KMS-11 (cell line): ENCODE measurements at regions not wholly inside any gene's neighbourhood (a gene's known extent, or its start where the extent isn't known, plus 50 kb on each side); places are given as distances from the start of the nearest gene placed in this dataset.

Experiments used
- H2AFZ ChIP-seq: fragments of 200-600 bp; sonication (generic); 2 replicates; pipeline ENCODE4 v1.6.1; 2016; ENCODE audit warnings: antibody characterized with exemption, mixed run types, low read depth
- H3K27ac ChIP-seq: fragments of 200-600 bp; sonication (generic); 2 replicates; pipeline ENCODE4 v1.6.1; 2016; ENCODE audit warnings: mild to moderate bottlenecking, mixed run types
- H3K27me3 ChIP-seq: fragments of 200-600 bp; sonication (generic); 2 replicates; pipeline ENCODE4 v1.6.1; 2017; ENCODE audit warnings: mild to moderate bottlenecking, low read depth, mixed run types, moderate library complexity; ENCODE audit not compliant: insufficient read depth
- H3K36me3 ChIP-seq: fragments of 200-600 bp; sonication (generic); 2 replicates; pipeline ENCODE4 v1.6.1; 2017; ENCODE audit warnings: mild to moderate bottlenecking, mixed run types; ENCODE audit not compliant: insufficient read depth
- H3K4me1 ChIP-seq: fragments of 200-600 bp; sonication (generic); 2 replicates; pipeline ENCODE4 v1.6.1; 2016; ENCODE audit warnings: mild to moderate bottlenecking, low read depth, mixed run types; ENCODE audit not compliant: poor library complexity, severe bottlenecking
- H3K4me2 ChIP-seq: fragments of 200-600 bp; sonication (generic); 2 replicates; pipeline ENCODE4 v1.7.0; 2016; ENCODE audit warnings: mild to moderate bottlenecking, mixed run types
- H3K4me3 ChIP-seq: fragments of 200-600 bp; sonication (generic); IDR thresholded peaks from 2 replicates; pipeline ENCODE4 v1.6.1; 2017; ENCODE audit warnings: low read depth, low read length, mixed read lengths; ENCODE audit not compliant: insufficient read depth
- H3K79me2 ChIP-seq: fragments of 200-600 bp; sonication (generic); 2 replicates; pipeline ENCODE4 v1.6.1; 2016; ENCODE audit warnings: low read depth, mixed run types; ENCODE audit not compliant: insufficient read depth
- H3K9ac ChIP-seq: fragments of 200-600 bp; sonication (generic); 2 replicates; pipeline ENCODE4 v1.6.1; 2016; ENCODE audit warnings: mild to moderate bottlenecking, mixed run types
- H4K20me1 ChIP-seq: fragments of 200-600 bp; sonication (generic); 2 replicates; pipeline ENCODE4 v1.6.1; 2016; ENCODE audit warnings: mild to moderate bottlenecking, mixed run types; ENCODE audit not compliant: insufficient read depth
- CTCF ChIP-seq: fragments of 200-600 bp; sonication (generic); conservative IDR thresholded peaks from 2 replicates; pipeline ENCODE4 v1.6.1; 2017; ENCODE audit warnings: low read depth, mild to moderate bottlenecking, antibody characterized with exemption, low read length, moderate library complexity, mixed read lengths

GRCh38 chr17:14777291-14777690 is 476.4 kb downstream of the HS3ST3B1 start:
- no peaks in the 10 kb centered on the region for H3K79me2 ChIP-seq
- no peaks in the 10 kb centered on the region for H3K36me3 ChIP-seq
- no peak for TF ChIP-seq CTCF
- H3K9ac ChIP-seq: no peak overlapping the region
- no peak overlapping the region for H3K4me3 ChIP-seq
- no peaks in the 10 kb centered on the region for H3K4me1 ChIP-seq
- H3K27ac ChIP-seq: no peak overlapping the region
- H4K20me1 ChIP-seq: no peaks in the 10 kb centered on the region
- no peak overlapping the region for H3K4me2 ChIP-seq
- H2AFZ ChIP-seq: no peak overlapping the region
- no peaks in the 10 kb centered on the region for H3K27me3 ChIP-seq

- Histone ChIP-seq H3K4me1 (no peaks in the 10 kb centered on the region), H2AFZ (no peak overlapping the region), H3K4me2 (no peak overlapping the region), H3K4me3 (no peak overlapping the region), H3K9ac (no peak overlapping the region), H3K36me3 (no peaks in the 10 kb centered on the region), H3K79me2 (no peaks in the 10 kb centered on the region), H3K27me3 (no peaks in the 10 kb centered on the region), H4K20me1 (no peaks in the 10 kb centered on the region), H3K27ac (no peak overlapping the region)
- no peak for TF ChIP-seq CTCF
These were observed 475.9 kb downstream of the HS3ST3B1 start for GRCh38 chr17:14776791-14777190.

GRCh38 chr17:14775731-14776492 is 475.0 kb downstream of the HS3ST3B1 start:
- Histone ChIP-seq H2AFZ (no peak overlapping the region), H3K4me3 (no peak overlapping the region), H4K20me1 (no peaks in the 10 kb centered on the region), H3K4me1 (no peaks in the 10 kb centered on the region), H3K9ac (no peak overlapping the region), H3K27me3 (no peaks in the 10 kb centered on the region), H3K4me2 (no peak overlapping the region), H3K27ac (no peak overlapping the region), H3K36me3 (no peaks in the 10 kb centered on the region), H3K79me2 (no peaks in the 10 kb centered on the region)
- no peak for TF ChIP-seq CTCF

GRCh38 chr17:14774774-14775173 is 473.9 kb downstream of the HS3ST3B1 start:
- Histone ChIP-seq H2AFZ (no peak overlapping the region), H3K9ac (no peak overlapping the region), H3K27ac (no peak overlapping the region), H3K4me2 (no peak overlapping the region), H3K4me3 (no peak overlapping the region), H3K27me3 (no peaks in the 10 kb centered on the region), H3K36me3 (no peaks in the 10 kb centered on the region), H3K4me1 (no peaks in the 10 kb centered on the region), H3K79me2 (no peaks in the 10 kb centered on the region), H4K20me1 (no peaks in the 10 kb centered on the region)
- no peak for TF ChIP-seq CTCF
